Neural cell (in vitro differentiated cells): ENCODE measurements at regions not wholly inside any gene's neighbourhood (a gene's known extent, or its start where the extent isn't known, plus 50 kb on each side); places are given as distances from the start of the nearest gene placed in this dataset.

ENCODE experiments used
- H2AFZ ChIP-seq: fragments of 200-600, 300-800 bp; sonication (generic), shearing (Covaris generic); 2 replicates; pipeline ENCODE4 v1.6.0; 2014; ENCODE audit warnings: low read depth, mild to moderate bottlenecking, antibody characterized with exemption, low read length, moderate library complexity
- H3F3A ChIP-seq: fragments of 200-600 bp; shearing (Covaris generic); 2 replicates; pipeline ENCODE4 v1.6.1; 2016; ENCODE audit warnings: mild to moderate bottlenecking, moderate library complexity, mixed read lengths, antibody characterized with exemption, low read length; ENCODE audit not compliant: insufficient read depth, poor library complexity, severe bottlenecking
- H3K27ac ChIP-seq: fragments of 200-600, 300-800 bp; sonication (generic), shearing (Covaris generic); 2 replicates; pipeline ENCODE4 v1.5.1; 2014; ENCODE audit warnings: mild to moderate bottlenecking, low read length, moderate library complexity
- H3K27me3 ChIP-seq: fragments of 300-800, 200-600 bp; sonication (generic), shearing (Covaris generic); 2 replicates; pipeline ENCODE4 v1.6.0; 2014; ENCODE audit warnings: mild to moderate bottlenecking, low read depth, low read length, moderate library complexity; ENCODE audit not compliant: insufficient read depth
- H3K36me3 ChIP-seq: fragments of 300-800, 200-600 bp; sonication (generic), shearing (Covaris generic); 2 replicates; pipeline ENCODE4 v1.5.1; 2014; ENCODE audit warnings: mild to moderate bottlenecking, antibody characterized with exemption, low read length, moderate library complexity; ENCODE audit not compliant: insufficient read depth
- H3K4me2 ChIP-seq: fragments of 300-800, 200-600 bp; sonication (generic), shearing (Covaris generic); 2 replicates; pipeline ENCODE4 v1.6.0; 2014; ENCODE audit warnings: mild to moderate bottlenecking, low read length
- H3K4me3 ChIP-seq: fragments of 300-800, 200-600 bp; sonication (generic), shearing (Covaris generic); 2 replicates; pipeline ENCODE4 v1.5.1; 2014; ENCODE audit warnings: mild to moderate bottlenecking, low read length, moderate library complexity
- H3K79me2 ChIP-seq: fragments of 200-600 bp; shearing (Covaris generic); replicated peaks from 2 replicates; pipeline ENCODE4 v1.6.0; 2014; ENCODE audit warnings: mild to moderate bottlenecking, low read length, moderate library complexity; ENCODE audit not compliant: insufficient read depth
- H3K9ac ChIP-seq: fragments of 300-800, 200-600 bp; sonication (generic), shearing (Covaris generic); 2 replicates; pipeline ENCODE4 v1.6.1; 2016; ENCODE audit warnings: mild to moderate bottlenecking, low read length, mixed read lengths
- H3K9me2 ChIP-seq: fragments of 200-600 bp; shearing (Covaris generic); 2 replicates; pipeline ENCODE4 v1.6.1; 2016; ENCODE audit warnings: mild to moderate bottlenecking, low read length, mixed read lengths; ENCODE audit not compliant: insufficient read depth
- H3K9me3 ChIP-seq: fragments of 200-600, 300-800 bp; sonication (generic), shearing (Covaris generic); 2 replicates; pipeline ENCODE4 v1.6.1; 2016; ENCODE audit warnings: mild to moderate bottlenecking, mixed run types, low read length, moderate library complexity, mixed read lengths
- H4K20me1 ChIP-seq: fragments of 200-600 bp; shearing (Covaris generic); 2 replicates; pipeline ENCODE4 v1.6.1; 2016; ENCODE audit warnings: mild to moderate bottlenecking, mixed run types; ENCODE audit not compliant: insufficient read depth
- CTCF ChIP-seq: fragments of 450-650 bp; IDR thresholded peaks from 2 replicates; pipeline ENCODE4 v1.5.1; 2014; ENCODE audit warnings: antibody characterized with exemption, mild to moderate bottlenecking, moderate library complexity; ENCODE audit not compliant: poor library complexity, severe bottlenecking
- EP300 ChIP-seq: fragments of 450-650 bp; conservative IDR thresholded peaks from 2 replicates; pipeline ENCODE4 v1.6.1; 2014; ENCODE audit warnings: antibody characterized with exemption, mild to moderate bottlenecking, moderate library complexity; ENCODE audit not compliant: poor library complexity, severe bottlenecking
- EZH2 ChIP-seq: fragments of 200-600, 300-800 bp; shearing (Covaris generic), sonication (generic); IDR thresholded peaks from 2 replicates; pipeline ENCODE4 v1.6.1; 2014; ENCODE audit warnings: antibody characterized with exemption, low read length, borderline replicate concordance, mild to moderate bottlenecking; ENCODE audit not compliant: insufficient read depth, poor library complexity, severe bottlenecking
- MXI1 ChIP-seq: fragments of 450-650 bp; conservative IDR thresholded peaks from 2 replicates; pipeline ENCODE4 v1.6.1; 2014; ENCODE audit warnings: antibody characterized with exemption, mild to moderate bottlenecking; ENCODE audit not compliant: poor library complexity, severe bottlenecking
- POLR2AphosphoS5 ChIP-seq: IDR thresholded peaks from 2 replicates; pipeline ENCODE4 v1.6.1; 2012
- RAD21 ChIP-seq: fragments of 450-650 bp; conservative IDR thresholded peaks from 2 replicates; pipeline ENCODE4 v1.6.1; 2014; ENCODE audit warnings: antibody characterized with exemption, mild to moderate bottlenecking, moderate library complexity
- REST ChIP-seq: IDR thresholded peaks from 2 replicates; pipeline ENCODE4 v1.6.1; 2012; ENCODE audit warnings: borderline replicate concordance
- SMC3 ChIP-seq: fragments of 450-650 bp; conservative IDR thresholded peaks from 2 replicates; pipeline ENCODE4 v1.6.1; 2014; ENCODE audit warnings: antibody characterized with exemption, mild to moderate bottlenecking, moderate library complexity; ENCODE audit not compliant: poor library complexity
- TAF1 ChIP-seq: IDR thresholded peaks from 2 replicates; pipeline ENCODE4 v1.6.1; 2012; ENCODE audit warnings: low read depth

- H2AFZ ChIP-seq: no peak overlapping the region
- H4K20me1 ChIP-seq: no peaks in the 10 kb centered on the region
- H3K27me3 ChIP-seq: no peaks in the 10 kb centered on the region
- no peaks in the 10 kb centered on the region for H3K79me2 ChIP-seq
- H3K36me3 ChIP-seq: no peaks in the 10 kb centered on the region
- H3K9me3 ChIP-seq: no peaks in the 10 kb centered on the region
- H3K4me3 ChIP-seq: no peak overlapping the region
- TF ChIP-seq CTCF (no peak), MXI1 (no peak), EZH2 (no peak), REST (no peak), EP300 (no peak), SMC3 (no peak), POLR2AphosphoS5 (no peak), TAF1 (no peak), RAD21 (no peak)
- no peaks in the 10 kb centered on the region for H3F3A ChIP-seq
- H3K9ac ChIP-seq: no peak overlapping the region
- no peak overlapping the region for H3K27ac ChIP-seq
- no peaks in the 10 kb centered on the region for H3K9me2 ChIP-seq
- no peak overlapping the region for H3K4me2 ChIP-seq
Measured at GRCh38 chr3:56933803-56934202, 126.7 kb upstream of the SPATA12 start.

- Histone ChIP-seq H3K9me2 (no peaks in the 10 kb centered on the region), H3K27ac (no peak overlapping the region), H3F3A (no peaks in the 10 kb centered on the region), H3K4me3 (no peak overlapping the region), H3K4me2 (no peak overlapping the region), H3K27me3 (no peaks in the 10 kb centered on the region), H3K9ac (no peak overlapping the region), H3K79me2 (no peaks in the 10 kb centered on the region), H4K20me1 (no peaks in the 10 kb centered on the region), H3K9me3 (no peaks in the 10 kb centered on the region), H2AFZ (no peak overlapping the region), H3K36me3 (no peaks in the 10 kb centered on the region)
- TF ChIP-seq REST: no peak
Measured at GRCh38 chr3:56932866-56933265, 127.6 kb upstream of the SPATA12 start.
